GM18858 (cell line): ENCODE measurements at regions not wholly inside any gene's neighbourhood (a gene's known extent, or its start where the extent isn't known, plus 50 kb on each side); places are given as distances from the start of the nearest gene placed in this dataset.
"Not testable (repeated sequence)": the region's sequence is repeated elsewhere in the genome, so short reads cannot be mapped to it uniquely, and the experiment has no call there.

ENCODE experiments used
- ATAC-seq: cut with Tn5 transposase; IDR thresholded peaks from one replicate; pipeline ENCODE4 v1.9.1; 2021; ENCODE audit not compliant: unreplicated experiment

DNA sequence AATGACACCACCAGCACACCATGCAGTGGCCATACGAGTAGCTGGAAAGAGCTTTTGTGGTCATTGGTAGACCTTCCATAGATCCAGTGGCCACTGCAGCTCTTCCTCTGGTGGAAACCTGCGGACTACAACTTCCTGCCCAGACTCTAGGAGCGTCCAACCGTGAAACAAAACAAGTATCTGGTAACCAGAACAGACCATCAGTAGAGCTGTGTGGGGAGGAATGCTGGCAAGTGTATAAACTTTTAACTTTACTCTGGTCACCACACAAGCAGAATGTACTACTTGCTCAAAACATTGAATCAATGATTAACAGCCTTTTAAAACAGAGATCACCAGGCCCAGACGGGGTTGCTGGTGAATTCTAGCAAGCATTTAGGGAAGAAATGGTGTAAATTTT lies 154.7 kb upstream of the DGKB start:
- no peak for ATAC-seq

DNA sequence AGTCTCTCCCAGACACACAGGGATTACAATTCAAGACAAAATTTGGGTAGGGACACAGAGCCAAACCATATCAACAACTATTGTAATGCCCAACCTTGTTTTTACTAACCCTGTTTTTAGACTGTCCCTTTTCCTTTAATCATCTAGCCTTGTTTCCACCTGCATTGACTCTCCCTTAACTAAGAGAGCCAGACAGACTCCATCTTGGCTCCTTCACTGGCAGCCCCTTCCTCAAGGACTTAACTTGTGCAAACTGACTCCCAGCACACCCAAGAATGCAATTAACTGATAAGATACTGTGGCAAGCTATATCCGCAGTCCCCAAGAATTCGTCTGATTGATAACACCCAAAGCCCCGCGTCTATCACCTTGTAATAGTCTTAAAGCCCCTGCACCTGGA lies 151.8 kb upstream of the DGKB start:
- not testable (repeated sequence) for ATAC-seq

DNA sequence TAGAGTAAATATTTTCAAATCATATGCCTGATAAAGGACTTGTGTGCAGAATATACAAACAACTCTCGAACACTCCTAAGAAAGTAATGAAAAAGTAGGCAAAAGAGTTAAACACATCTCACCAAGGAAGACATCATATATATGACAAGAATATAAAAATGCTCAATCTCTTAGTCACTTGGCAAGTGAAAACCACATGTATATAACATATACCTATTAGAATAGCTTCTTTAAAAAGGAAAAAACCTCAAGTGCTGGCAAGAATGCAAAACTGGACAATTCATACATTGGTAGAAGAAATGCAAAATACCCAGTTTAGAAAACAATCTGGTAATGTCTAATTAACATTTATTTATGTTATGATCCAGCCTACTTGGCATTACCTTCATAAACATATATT lies 146.6 kb upstream of the DGKB start:
- no peak for ATAC-seq

DNA sequence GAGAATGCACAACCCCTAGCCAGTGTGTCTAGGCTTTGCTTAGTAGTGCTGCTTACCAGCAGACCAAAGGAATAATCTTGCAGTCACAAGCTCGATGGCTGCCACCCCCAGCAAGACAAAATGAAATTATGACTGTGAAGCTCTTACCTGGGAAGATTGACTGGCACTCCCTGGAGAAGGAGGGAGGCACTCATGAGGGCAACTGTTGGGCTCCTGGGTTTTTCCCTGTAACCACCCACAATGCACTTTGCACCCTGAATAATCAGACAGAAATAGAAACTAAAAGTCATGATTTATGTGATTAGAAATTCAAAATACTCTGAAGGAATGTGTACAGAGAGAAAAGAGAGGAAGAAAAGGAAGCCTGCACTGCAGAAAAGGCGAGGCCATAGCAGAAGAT lies 144.3 kb upstream of the DGKB start:
- no peak for ATAC-seq

DNA sequence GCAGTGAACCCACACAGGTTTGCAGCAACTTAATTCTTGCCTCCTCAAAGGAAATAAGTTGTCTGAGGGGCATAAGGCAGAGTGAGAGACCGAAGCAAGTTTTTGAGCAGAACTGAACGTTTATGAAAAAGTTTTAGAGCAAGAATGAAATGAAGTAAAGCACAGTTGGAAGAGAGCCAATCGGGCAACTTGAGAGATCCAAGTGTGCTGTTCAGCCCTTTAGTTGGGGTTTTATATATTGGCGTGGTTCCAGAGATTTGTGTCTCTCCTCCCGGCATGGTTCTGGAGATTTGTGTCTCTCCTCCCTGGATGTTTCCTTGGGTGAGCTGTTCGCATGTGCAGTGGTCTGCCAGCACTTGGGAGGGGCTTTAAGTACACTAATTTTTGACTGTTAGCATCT lies 141.4 kb upstream of the DGKB start:
- no peak for ATAC-seq

DNA sequence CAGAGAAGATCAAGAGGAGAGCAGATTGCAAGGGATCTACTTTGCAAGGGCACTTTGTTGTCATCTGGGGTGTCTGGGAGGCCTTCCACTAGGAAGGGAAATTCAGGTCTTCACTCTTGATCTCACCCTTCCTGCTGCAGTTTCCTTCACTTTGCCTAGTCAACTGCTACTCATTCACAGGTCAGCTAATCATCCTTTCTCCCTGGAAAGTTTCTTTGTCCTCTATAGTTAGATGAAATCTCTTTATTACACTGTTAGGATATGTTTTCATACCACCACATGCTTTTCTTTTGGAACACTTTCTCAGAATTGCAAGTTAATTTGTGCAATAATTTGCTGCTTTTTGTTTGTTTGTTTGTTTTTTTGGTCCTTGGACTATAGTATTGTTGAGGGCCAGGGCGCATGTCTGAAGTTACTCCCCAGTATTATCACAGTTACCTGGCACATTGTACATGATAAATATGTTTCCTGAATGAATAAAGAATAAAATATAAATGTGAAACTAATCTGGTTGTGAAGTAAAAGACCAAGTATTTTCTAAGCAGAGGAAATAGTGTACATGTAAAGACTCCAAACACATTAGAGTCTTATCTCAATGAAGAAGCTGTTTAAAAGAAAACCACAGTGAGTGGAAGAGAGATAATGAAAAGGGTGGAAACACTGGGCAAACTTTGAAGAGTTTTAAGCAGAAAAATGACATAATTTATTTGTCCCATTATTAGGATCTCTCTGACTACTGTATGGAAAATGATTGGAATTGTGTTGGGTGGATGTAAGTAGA lies 139.9 kb upstream of the DGKB start:
- ATAC-seq, result no peak

DNA sequence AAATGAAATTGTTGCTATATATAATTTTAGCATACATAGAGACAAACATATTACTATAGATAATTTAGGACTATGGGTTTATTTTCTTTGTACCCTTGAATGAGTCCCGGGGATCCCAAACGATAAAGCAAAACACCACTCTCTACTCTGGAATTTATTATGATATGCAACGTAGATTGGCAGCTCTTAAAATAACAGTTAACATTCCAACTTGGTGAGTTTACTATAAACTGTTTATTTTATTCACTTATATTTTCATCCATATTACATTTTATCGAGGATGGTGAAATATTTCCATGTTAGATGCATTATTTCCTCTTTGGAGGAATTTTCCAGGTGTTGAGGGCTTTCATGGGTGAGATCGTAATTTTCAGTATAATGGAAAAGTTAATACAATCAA lies 138.7 kb upstream of the DGKB start:
- no peak for ATAC-seq

DNA sequence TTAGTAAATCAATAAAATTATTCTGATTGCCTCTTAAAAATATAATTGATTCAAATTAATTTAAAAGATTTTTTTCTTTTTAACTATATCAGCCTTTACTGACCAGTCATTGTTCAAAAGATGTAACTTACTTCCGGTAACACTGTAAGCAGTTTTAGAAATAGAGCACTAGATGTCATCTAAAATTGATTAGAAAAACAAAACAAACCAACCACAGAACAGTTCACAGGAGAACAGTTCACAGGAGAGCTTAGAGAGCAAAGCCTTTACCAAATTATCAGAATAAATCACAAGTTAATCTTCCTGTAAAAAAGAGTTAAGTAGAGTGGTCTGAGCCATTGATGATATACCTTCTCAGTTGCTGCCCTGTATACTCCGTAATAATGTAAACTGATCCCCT lies 133.3 kb upstream of the DGKB start:
- ATAC-seq, result no peak

DNA sequence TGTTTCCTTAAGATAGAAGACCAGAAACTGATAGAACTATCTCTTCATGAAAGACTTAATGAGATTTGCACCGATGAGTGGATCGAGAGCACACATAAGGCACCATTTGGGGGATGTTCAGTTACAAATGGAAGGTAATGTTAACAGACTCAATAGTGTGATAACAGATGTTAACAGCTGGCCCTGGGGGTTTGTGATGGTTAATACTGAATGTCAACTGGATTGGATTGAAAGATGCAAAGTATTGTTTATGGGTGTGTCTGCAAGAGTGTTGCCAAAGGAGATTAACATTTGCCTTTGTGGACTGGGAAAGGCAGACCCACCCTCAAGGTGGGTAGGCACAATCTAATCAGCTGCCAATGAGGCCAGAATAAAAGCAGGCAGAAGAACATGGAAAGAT lies 130.5 kb upstream of the DGKB start:
- ATAC-seq, result no peak

DNA sequence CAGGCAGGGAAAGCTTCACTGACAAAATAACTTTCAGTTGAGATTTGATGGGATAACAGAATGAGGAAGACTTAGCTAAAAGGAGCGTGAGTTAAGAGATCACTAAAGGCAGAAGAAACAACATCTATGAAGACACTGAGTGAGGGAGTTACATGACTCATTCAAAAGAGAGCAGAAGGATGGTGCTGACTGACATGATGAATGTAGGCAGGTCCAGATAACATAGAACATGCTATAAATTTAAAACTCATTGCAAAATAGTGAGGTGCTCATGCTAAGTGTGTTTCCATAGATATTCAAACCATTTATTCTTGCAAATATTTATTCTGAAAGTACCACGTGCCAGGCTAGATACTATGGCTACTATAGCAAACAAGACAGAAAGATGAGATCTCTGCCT lies 116.4 kb upstream of the DGKB start:
- ATAC-seq, result no peak

DNA sequence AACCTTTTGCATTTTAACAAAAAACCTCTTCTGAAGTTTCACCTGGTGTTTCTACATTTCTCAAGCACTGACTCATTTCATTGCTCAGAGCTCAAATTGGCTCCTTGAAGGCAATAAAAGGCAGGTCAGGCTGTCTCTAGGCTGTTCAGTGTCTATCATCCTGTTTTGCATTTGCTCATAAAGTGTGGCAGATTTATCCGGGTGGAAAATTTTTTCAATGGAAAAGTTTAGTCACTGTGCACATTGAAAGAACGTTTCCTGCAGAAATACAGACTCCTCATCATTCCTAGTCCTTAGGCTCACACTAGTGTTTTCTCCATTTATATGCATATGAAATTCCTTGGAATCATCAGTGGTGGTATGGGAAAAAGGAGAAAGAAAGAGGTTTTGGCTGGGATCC lies 114.2 kb upstream of the DGKB start:
- ATAC-seq, result no peak

DNA sequence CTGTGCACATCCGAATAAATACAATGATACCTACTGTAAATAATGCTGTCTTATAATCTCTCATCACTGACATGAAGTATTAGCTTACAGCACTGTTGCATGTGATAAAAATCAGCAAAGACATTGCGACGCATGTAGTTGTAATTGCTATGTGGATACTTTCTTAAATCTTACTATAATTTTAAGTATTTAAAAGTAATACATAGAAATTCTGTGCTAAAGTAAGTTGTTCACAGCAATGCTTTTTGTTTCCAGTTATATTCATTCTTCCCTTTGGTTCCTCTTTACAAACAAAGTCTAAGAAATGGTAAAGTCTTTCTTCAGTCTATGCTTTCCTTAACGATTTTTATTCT lies 113.7 kb upstream of the DGKB start:
- no peak for ATAC-seq

DNA sequence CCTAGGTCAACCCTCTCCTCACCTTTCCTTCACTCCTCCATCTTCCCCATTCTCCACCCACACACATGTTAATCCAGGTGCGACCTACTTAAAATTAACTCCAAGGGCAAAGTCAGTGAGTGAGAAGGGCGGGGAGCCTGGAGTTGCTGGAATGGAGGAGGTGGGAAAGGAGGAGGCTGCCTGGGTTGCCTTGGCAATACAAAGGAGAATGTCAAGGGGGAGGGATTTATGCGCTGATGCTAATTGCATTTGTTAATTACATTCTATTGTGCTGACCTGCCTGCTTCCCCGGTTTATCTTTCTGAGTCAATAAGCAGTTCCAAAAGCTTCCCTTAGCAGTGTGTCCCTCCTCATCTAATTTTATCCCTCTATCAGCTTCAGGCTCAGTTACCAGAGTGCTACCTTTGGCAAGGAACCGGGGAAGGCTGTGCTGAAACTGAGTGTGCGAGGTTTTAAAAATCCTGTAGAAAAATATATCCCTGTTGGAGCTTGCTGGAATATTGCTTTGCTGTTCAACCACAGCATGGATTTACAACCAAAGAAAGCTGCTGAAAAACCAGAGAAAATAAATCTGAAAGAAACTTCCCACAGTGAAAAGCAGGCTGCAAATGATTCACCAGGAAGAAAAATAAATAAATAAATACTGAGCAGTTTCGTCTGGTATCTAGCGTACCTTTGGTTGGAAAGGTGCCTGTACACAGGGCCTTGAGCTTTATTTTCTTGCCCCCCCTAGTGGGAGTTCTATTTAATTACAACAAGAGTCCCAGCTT lies 113.2 kb upstream of the DGKB start:
- ATAC-seq, result peak; percentile 91

DNA sequence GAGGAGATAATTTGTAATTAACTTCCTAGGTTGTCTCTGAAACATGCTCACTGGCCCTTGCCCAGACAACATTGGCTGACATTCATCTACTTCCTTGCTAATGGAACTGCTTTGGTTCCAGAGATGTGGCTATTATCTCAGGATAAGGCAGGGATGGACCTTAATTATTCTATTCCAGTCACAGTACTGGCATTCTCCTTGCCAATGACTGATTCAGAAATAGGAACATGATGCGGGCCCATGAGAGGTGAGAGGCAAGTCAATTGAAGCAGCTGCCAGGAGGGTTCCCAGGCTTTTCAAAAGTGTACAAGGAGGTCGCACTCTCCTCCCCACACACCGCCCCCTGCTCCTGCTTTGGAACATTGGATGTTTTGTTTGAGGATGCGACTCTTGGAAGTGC lies 109.6 kb upstream of the DGKB start:
- ATAC-seq, result no peak

DNA sequence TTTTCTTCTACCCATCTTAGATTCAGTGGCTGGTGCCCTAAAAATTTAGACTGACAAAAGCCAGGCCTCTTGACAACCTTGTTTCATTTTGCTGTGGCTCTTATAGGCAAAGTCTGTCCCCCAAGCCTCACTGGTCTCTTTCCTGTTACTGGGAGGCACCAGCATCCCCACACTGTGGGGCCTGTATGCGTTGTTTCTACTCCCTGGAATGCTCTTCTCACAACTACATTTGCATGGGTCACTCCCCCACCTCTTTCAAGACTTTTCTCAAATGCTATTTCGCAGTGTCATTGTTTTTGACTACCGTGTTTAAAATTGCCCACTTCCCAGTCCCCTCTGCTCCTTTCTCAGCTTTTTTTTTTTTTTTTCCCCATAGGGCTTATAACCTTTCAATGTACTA lies 108.7 kb upstream of the DGKB start:
- no peak for ATAC-seq

DNA sequence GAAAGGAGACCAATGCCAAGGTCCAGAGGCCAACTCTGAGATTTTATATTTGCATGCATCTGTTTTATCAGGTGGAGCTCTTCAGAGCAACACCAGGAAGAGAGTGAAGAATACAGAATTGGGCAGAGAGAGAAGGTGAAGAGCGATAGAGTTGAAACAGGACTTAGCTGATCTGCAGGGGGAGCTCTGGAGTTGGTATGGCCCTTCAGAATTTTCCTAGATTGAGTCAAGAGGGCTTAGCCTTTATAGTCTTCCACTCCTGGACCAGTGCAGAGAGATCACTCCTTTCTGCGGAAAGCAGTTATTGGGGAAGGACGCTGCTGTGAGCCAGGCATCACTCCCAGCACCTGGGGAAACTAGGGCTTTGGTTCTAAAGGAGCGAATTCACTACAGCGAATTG lies 105.0 kb upstream of the DGKB start:
- no peak for ATAC-seq

DNA sequence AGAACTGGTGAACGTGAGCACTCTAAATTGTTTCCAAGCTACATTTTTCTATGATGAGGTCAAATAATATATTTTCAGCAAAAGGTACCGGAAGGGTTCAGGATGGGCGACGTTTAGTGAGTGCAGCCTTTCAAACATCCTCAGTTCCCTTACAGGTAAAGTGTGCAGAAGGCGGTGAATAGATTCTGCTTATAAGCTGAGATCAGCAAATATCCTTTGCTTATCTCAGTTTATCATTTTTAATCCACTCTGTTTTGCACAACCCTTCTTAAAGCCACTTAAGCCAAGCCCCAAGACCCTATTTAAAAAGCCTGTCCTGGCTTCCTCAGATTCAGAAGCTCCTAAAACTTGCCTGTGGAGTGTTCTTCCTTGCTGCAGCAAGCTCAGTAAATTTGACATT lies 103.1 kb upstream of the DGKB start:
- ATAC-seq, result no peak

DNA sequence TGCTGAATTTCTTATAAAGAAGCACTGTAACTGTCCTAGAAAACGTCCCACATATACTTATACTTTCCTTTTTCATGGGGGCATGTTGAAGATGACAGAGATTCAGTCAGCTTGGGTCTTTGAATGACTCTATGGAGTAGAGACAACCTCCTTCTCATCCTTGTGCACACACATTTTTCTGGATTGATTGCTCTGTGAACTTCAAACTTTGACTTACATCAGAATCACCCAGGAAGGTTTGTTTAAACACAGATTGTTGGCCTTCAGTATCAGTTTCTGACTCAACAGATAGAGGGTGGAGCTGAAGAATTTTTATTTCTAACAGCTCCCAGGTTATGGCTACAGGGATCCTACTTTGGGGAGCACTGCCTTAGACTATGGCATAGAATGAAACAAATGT lies 97.6 kb upstream of the DGKB start:
- no peak for ATAC-seq

DNA sequence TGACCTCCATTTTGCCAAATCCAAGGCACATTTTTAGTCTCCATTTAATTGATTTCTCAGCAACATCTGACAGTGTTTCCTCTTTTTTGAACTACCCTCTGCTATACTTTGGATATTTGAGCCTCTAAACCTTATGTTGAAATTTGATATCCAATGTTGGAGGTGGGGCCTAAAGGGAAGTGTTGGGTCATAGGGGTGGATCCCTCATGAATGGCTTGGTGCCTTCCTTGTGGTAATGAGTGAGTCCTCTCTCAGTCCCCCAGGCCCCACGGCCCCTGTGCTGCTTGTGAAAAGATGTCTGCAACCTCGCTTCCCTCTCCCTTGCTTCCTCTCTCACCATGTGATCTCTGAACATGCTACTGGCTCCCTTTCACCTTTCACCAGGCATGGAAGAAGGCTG lies 96.8 kb upstream of the DGKB start:
- no peak for ATAC-seq

DNA sequence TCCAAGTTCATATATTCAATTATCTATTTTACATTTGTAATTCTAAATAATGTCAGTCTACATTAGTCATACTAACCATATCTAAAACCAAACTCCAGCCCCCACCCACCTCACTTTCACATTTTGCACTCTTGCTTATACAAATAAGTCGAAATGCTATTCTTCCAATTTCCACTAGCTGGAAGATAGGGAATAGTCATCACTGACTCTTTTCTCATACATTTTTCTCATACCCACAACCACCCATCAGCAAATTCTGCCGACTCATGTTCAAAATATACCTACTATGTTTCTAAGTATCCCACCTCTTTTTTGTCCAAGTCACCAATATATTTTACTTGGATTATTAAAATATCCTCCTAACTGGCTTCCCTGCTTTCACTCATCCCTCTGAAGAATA lies 93.2 kb upstream of the DGKB start:
- ATAC-seq, result no peak

DNA sequence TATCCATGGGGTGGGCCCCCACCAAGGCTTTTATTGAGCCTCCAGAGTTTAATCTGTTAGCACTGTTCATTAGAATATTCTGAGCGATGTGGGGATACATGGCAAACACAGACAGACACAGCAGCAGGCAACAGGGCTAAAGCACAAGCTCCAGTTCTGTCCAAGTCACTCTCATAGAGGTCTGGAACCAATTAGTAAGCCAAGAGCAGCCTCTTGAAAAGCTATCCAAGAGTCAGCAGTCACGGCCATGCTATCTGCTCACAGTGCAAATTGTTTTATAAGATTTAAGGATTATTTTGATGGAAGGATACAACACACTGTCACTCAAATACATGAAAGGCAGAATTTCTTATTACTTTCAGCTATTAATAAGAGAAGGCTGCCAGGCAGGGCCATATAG lies 86.4 kb upstream of the DGKB start:
- no peak for ATAC-seq

DNA sequence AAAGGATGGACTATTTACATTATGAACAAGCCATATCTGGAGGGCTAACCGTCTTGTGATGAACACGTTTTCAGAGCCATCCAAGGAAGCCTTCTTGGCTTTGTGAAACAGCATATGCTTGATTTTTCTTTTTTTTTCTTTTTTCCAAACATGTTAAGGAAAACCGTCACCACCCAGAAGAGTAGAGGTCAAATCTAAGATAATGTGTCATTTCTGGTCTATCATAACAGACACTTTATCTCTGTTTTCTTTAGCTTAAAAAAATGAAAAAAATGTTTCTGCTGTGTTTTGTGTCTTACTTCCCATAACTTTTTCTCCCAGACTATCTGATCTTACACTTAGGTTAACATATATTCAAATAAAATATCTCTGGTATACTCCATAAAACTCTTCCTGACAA lies 76.1 kb upstream of the DGKB start:
- ATAC-seq, result no peak

DNA sequence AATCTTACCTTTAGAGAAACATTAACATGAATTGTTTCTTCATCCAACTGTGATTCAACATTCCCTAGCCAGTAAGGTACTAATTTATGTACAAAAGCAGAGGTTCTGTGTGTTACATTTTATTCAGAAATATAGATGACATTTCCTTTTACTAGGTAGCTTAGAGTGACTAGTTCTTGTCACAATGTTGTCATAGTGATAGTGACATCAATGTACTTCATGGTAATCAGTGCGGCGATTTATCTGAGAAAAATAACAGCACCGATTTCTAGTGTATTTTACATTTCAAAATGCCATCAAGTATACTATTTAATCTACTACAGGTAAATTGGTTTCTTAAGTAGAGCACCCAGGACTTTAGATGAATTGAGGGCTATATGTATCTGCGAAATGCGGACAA lies 72.1 kb upstream of the DGKB start:
- no peak for ATAC-seq
